ENCODE measurements at regions not wholly inside any gene's neighbourhood (a gene's known extent, or its start where the extent isn't known, plus 50 kb on each side); places are given as distances from the start of the nearest gene placed in this dataset.

DNA sequence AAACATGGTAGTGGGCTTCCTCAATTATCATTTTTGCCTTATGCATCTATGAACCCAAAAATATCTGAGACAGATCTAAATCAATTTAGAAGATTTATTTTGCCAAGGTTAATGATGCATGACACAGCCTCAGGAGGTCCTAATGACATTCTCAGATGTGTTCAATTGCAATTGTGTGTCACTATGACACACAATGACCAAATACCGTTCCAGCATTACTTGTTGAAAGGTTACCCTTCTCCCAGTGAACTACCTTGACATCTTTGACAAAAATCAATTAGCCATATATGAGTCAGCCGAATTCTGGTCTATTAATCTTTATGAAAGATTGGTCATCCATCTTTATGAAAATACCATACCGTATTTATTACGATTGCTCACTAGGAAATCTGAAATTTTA lies 592.5 kb upstream of the GJE1 start:
- Histone ChIP-seq H3K4me3 (no peak overlapping the region), H3K9me3 (replicated peaks) (peaks cover 2% of the 10 kb centered on the region), H3K4me1 (no peaks in the 10 kb centered on the region), H3K27me3 (ENCODE audit: low read depth) (no peaks in the 10 kb centered on the region), H3K36me3 (no peaks in the 10 kb centered on the region), H3K27ac (replicated peaks) (no peak overlapping the region)
- intact Hi-C loops (cut with micrococcal nuclease), result no loop called here
- no peak for DNase-seq
- TF ChIP-seq, protein P1, sequence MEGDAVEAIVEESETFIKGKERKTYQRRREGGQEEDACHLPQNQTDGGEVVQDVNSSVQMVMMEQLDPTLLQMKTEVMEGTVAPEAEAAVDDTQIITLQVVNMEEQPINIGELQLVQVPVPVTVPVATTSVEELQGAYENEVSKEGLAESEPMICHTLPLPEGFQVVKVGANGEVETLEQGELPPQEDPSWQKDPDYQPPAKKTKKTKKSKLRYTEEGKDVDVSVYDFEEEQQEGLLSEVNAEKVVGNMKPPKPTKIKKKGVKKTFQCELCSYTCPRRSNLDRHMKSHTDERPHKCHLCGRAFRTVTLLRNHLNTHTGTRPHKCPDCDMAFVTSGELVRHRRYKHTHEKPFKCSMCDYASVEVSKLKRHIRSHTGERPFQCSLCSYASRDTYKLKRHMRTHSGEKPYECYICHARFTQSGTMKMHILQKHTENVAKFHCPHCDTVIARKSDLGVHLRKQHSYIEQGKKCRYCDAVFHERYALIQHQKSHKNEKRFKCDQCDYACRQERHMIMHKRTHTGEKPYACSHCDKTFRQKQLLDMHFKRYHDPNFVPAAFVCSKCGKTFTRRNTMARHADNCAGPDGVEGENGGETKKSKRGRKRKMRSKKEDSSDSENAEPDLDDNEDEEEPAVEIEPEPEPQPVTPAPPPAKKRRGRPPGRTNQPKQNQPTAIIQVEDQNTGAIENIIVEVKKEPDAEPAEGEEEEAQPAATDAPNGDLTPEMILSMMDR (IDR thresholded peaks at IDR 0.05; ENCODE audit: borderline replicate concordance), result no peak

- TF ChIP-seq, protein P1 (IDR thresholded peaks at IDR 0.05; ENCODE audit: borderline replicate concordance), result no peak
- no peaks in the 10 kb centered on the region for H3K4me1 ChIP-seq
- H3K4me3 ChIP-seq, result no peak overlapping the region
- no peaks in the 10 kb centered on the region for H3K9me3 ChIP-seq (replicated peaks)
- no peak overlapping the region for H3K27ac ChIP-seq (replicated peaks)
- DNase-seq, result no peak
- no peaks in the 10 kb centered on the region for H3K27me3 ChIP-seq (ENCODE audit: low read depth)
- intact Hi-C loops (cut with micrococcal nuclease), result no loop called here
- no peaks in the 10 kb centered on the region for H3K36me3 ChIP-seq
Measured at GRCh38 chr6:141539617-141540016, 593.1 kb upstream of the GJE1 start.

GRCh38 chr6:141532211-141532610 lies 600.5 kb upstream of the GJE1 start:
- Histone ChIP-seq H3K9me3 (replicated peaks) (peaks cover 7% of the 10 kb centered on the region), H3K36me3 (no peaks in the 10 kb centered on the region), H3K27ac (replicated peaks) (no peak overlapping the region), H3K27me3 (ENCODE audit: low read depth) (no peaks in the 10 kb centered on the region), H3K4me1 (no peaks in the 10 kb centered on the region), H3K4me3 (no peak overlapping the region)
- DNase-seq, result no peak
- TF ChIP-seq, protein P1 (IDR thresholded peaks at IDR 0.05; ENCODE audit: borderline replicate concordance), result no peak
- intact Hi-C loops (cut with micrococcal nuclease), result no loop called here

DNA sequence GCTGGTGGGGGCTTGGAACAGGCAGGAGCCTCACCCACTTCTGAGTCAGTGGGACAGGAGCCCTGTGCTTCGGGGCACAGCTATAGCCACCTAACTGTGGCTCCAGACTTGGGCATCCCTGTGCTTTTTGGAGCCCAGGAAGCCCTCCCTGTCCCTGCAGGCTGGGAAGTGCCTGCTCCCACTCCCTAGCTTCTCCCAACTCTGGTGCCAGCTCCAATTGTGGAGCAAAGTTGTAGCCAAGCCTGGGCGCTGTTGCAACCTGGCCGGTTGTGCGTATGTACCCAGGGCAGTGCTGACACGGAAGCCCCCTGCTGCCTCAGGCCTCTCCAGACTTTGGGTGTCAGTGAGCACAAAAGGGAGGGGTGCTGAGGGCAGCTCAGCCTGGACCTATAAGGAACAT lies 601.7 kb upstream of the GJE1 start:
- Histone ChIP-seq H3K4me1 (no peaks in the 10 kb centered on the region), H3K4me3 (no peak overlapping the region)
- intact Hi-C loops (cut with micrococcal nuclease), result no loop called here

DNA sequence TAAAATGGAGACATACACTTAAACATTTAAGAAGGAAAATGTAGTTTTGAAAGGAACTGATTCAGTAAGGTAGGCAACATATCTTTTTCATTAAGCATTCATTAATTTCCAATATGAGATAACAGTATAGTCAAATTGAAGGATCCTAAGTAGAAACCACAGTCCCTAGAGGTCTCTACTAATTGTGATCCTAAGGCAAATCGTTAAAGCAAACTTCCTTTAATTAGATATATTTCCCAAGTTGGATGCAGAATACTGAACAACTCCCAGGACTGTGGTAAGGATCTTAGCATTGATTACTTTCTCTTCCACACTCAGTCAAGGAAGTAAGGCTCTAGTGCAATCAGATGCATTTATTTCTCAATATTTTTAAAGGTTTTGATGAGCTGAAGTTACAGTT lies 604.1 kb upstream of the GJE1 start:
- H3K27me3 ChIP-seq (ENCODE audit: low read depth), result no peaks in the 10 kb centered on the region
- intact Hi-C loops (cut with micrococcal nuclease), result no loop called here
- no peak for DNase-seq

More for the DNA sequence above, 601.7 kb upstream of the GJE1 start:
- Histone ChIP-seq H3K9me3 (replicated peaks) (peaks cover 7% of the 10 kb centered on the region), H3K36me3 (no peaks in the 10 kb centered on the region), H3K27ac (replicated peaks) (no peak overlapping the region), H3K27me3 (ENCODE audit: low read depth) (no peaks in the 10 kb centered on the region)
- TF ChIP-seq, protein P1 (IDR thresholded peaks at IDR 0.05; ENCODE audit: borderline replicate concordance), result no peak
- DNase-seq, result no peak

More for the DNA sequence above, 604.1 kb upstream of the GJE1 start:
- Histone ChIP-seq H3K4me3 (no peak overlapping the region), H3K9me3 (replicated peaks) (peaks cover 7% of the 10 kb centered on the region), H3K27ac (replicated peaks) (no peak overlapping the region), H3K4me1 (no peaks in the 10 kb centered on the region), H3K36me3 (no peaks in the 10 kb centered on the region)
- TF ChIP-seq, protein P1 (IDR thresholded peaks at IDR 0.05; ENCODE audit: borderline replicate concordance), result no peak
